ENCODE measurements at regions not wholly inside any gene's neighbourhood (a gene's known extent, or its start where the extent isn't known, plus 50 kb on each side); places are given as distances from the start of the nearest gene placed in this dataset.

- H3K27ac ChIP-seq: no peak overlapping the region
- intact Hi-C loops (cut with DNase I; ENCODE audit: low total_unique reads): loop anchor here (1.0 kb wide), 1 partner anchor 42 kb away; no protein-coding TSS in a partner anchor
- no peaks in the 10 kb centered on the region for H3K27me3 ChIP-seq
- no peak for DNase-seq (ENCODE audit: low spot score in 2 of 2)
- H3K4me3 ChIP-seq: no peak overlapping the region
- H3K9me3 ChIP-seq: peaks cover 0 to 3% of the 10 kb centered on the region in 2 donors
- H3K36me3 ChIP-seq: no peaks in the 10 kb centered on the region
- no peaks in the 10 kb centered on the region for H3K4me1 ChIP-seq
- TF ChIP-seq CTCF (IDR thresholded peaks at IDR 0.05) (no peak), POLR2A (IDR thresholded peaks at IDR 0.05) (no peak), POLR2AphosphoS5 (IDR thresholded peaks at IDR 0.05) (no peak)
Observed at GRCh38 chr16:87007907-87008306, 309.3 kb downstream of the C16orf95 start.

- no peaks in the 10 kb centered on the region for H3K27me3 ChIP-seq
- intact Hi-C loops (cut with DNase I; ENCODE audit: low total_unique reads): no loop called here
- H3K27ac ChIP-seq: no peak overlapping the region
- no peak for TF ChIP-seq CTCF (IDR thresholded peaks at IDR 0.05)
- TF ChIP-seq POLR2AphosphoS5 (IDR thresholded peaks at IDR 0.05): no peak
- TF ChIP-seq POLR2A (IDR thresholded peaks at IDR 0.05): no peak
- no peak overlapping the region for H3K4me3 ChIP-seq
- H3K36me3 ChIP-seq: no peaks in the 10 kb centered on the region
- DNase-seq (ENCODE audit: low spot score in 2 of 2): no peak
- H3K4me1 ChIP-seq: no peaks in the 10 kb centered on the region
- peaks cover 0 to 3% of the 10 kb centered on the region in 2 donors for H3K9me3 ChIP-seq
Observed at GRCh38 chr16:87008664-87009063, 308.5 kb downstream of the C16orf95 start.

- Histone ChIP-seq H3K27ac (no peak overlapping the region), H3K27me3 (peaks cover 0 to 9% of the 10 kb centered on the region in 2 donors), H3K4me3 (no peak overlapping the region), H3K4me1 (no peaks in the 10 kb centered on the region), H3K36me3 (no peaks in the 10 kb centered on the region), H3K9me3 (peaks cover 0 to 3% of the 10 kb centered on the region in 2 donors)
- TF ChIP-seq POLR2A (IDR thresholded peaks at IDR 0.05) (no peak), POLR2AphosphoS5 (IDR thresholded peaks at IDR 0.05) (no peak), CTCF (IDR thresholded peaks at IDR 0.05) (no peak)
- no peak for DNase-seq (ENCODE audit: low spot score in 2 of 2)
- intact Hi-C loops (cut with DNase I; ENCODE audit: low total_unique reads): no loop called here
Observed at GRCh38 chr16:87012954-87013938, 303.9 kb downstream of the C16orf95 start.

- no peak for DNase-seq (ENCODE audit: low spot score in 2 of 2)
- Histone ChIP-seq H3K27me3 (peaks cover 0 to 9% of the 10 kb centered on the region in 2 donors), H3K36me3 (no peaks in the 10 kb centered on the region), H3K4me3 (no peak overlapping the region), H3K27ac (no peak overlapping the region), H3K4me1 (no peaks in the 10 kb centered on the region), H3K9me3 (no peaks in the 10 kb centered on the region)
- intact Hi-C loops (cut with DNase I; ENCODE audit: low total_unique reads): no loop called here
- TF ChIP-seq POLR2A (IDR thresholded peaks at IDR 0.05) (no peak), POLR2AphosphoS5 (IDR thresholded peaks at IDR 0.05) (no peak), CTCF (IDR thresholded peaks at IDR 0.05) (no peak)
Observed at GRCh38 chr16:87014112-87014511, 303.1 kb downstream of the C16orf95 start.

- TF ChIP-seq CTCF (IDR thresholded peaks at IDR 0.05): no peak
- TF ChIP-seq POLR2A (IDR thresholded peaks at IDR 0.05): no peak
- no peak for TF ChIP-seq POLR2AphosphoS5 (IDR thresholded peaks at IDR 0.05)
- H3K36me3 ChIP-seq: no peaks in the 10 kb centered on the region
- H3K27ac ChIP-seq: no peak overlapping the region
- intact Hi-C loops (cut with DNase I; ENCODE audit: low total_unique reads): no loop called here
- no peaks in the 10 kb centered on the region for H3K9me3 ChIP-seq
- no peak overlapping the region for H3K4me3 ChIP-seq
- peaks cover 0 to 9% of the 10 kb centered on the region in 2 donors for H3K27me3 ChIP-seq
- no peak for DNase-seq (ENCODE audit: low spot score in 2 of 2)
- no peaks in the 10 kb centered on the region for H3K4me1 ChIP-seq
Observed at GRCh38 chr16:87015021-87015420, 302.2 kb downstream of the C16orf95 start.
